ENCODE measurements at regions not wholly inside any gene's neighbourhood (a gene's known extent, or its start where the extent isn't known, plus 50 kb on each side); places are given as distances from the start of the nearest gene placed in this dataset.

DNA sequence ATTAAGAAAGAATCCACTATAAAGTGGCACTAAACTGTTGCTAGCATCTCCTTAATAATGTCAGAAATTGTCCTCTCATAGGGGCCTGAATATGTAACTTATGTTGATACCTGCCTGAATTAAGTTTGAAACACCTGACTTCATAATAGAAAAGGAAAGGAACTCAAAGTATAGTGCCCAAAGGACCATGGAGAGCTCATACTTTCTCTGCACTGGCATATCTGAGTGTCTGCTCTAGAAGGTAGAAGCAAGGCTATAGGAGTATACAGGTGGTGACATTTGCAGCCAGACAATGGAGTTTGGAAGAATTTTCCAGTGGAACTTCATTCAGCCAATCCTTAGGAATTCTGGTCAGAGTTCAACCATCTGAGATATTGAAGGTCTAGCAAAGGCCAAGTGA is 988.9 kb downstream of the RAB28 start:
- FAIRE-seq, result no peak
- intact Hi-C loops (cut with micrococcal nuclease) (no loop called here), in situ Hi-C loops (cut with MboI) (no loop called here)
- ChIA-PET CTCF (ENCODE audit: low intra/inter-chr PET ratio) (no interaction called here), POLR2A (no interaction called here)
- Histone ChIP-seq H3K4me1 (replicated peaks in 1 of 2; ENCODE audit: control insufficient read depth in 2 of 2, insufficient read depth in 2 of 2, low read length in 2 of 2) (no peaks in the 10 kb centered on the region), H3K9me3 (replicated peaks; ENCODE audit: control insufficient read depth, insufficient read depth, low read depth, low read length) (no peaks in the 10 kb centered on the region), H3K27ac (ENCODE audit: extremely low read depth, low read depth, low read length) (no peak overlapping the region), H3K79me2 (ENCODE audit: control insufficient read depth, insufficient read depth, low read length) (no peaks in the 10 kb centered on the region), H3K4me2 (ENCODE audit: insufficient read depth, low read length) (no peak overlapping the region), H3K9me1 (ENCODE audit: control insufficient read depth, insufficient read depth, low read length) (no peaks in the 10 kb centered on the region), H3K36me3 (ENCODE audit: control insufficient read depth, insufficient read depth, low read length) (no peaks in the 10 kb centered on the region), H3K27me3 (ENCODE audit: control insufficient read depth in 2 of 2, insufficient read depth in 2 of 2, low read length in 2 of 2) (no peaks in the 10 kb centered on the region), H4K20me1 (replicated peaks; ENCODE audit: control insufficient read depth, insufficient read depth, low read length) (no peaks in the 10 kb centered on the region), H2AFZ (ENCODE audit: low read depth, low read length) (no peak overlapping the region), H3K4me3 (no peak overlapping the region), H3K9ac (ENCODE audit: insufficient read depth in 1 of 2, low read depth in 2 of 2, low read length in 2 of 2) (no peak overlapping the region)
- DNase-seq (ENCODE audit: extremely low read depth in 1 of 4, low spot score in 3 of 4), result no peak
- no TSS peak for BruUV-seq (replicated peaks)
- ATAC-seq, result no peak
- TF ChIP-seq ARNT (IDR thresholded peaks at IDR 0.05) (no peak), ZNF830 (CRISPR knock-in tag; IDR thresholded peaks at IDR 0.05) (no peak), EGR1 (conservative IDR thresholded peaks at IDR 0.05) (no peak), ARHGAP35 (IDR thresholded peaks at IDR 0.05; ENCODE audit: partially characterized antibody) (no peak), ZNF217 (CRISPR knock-in tag; IDR thresholded peaks at IDR 0.05) (no peak), BRF1 (IDR thresholded peaks at IDR 0.05; ENCODE audit: borderline replicate concordance, extremely low read depth, insufficient read length) (no peak), ETV1 (tag; conservative IDR thresholded peaks at IDR 0.05; ENCODE audit: low read depth) (no peak), MEF2A (IDR thresholded peaks at IDR 0.05; ENCODE audit: control insufficient read depth, low read depth, low read length) (no peak), ZNF175 (CRISPR knock-in tag; IDR thresholded peaks at IDR 0.05; ENCODE audit: low read depth) (no peak), ZNF699 (CRISPR knock-in tag; IDR thresholded peaks at IDR 0.05; ENCODE audit: insufficient replicate concordance) (no peak), ZNF316 (IDR thresholded peaks at IDR 0.05) (no peak)
- TF ChIP-seq, protein P1, sequence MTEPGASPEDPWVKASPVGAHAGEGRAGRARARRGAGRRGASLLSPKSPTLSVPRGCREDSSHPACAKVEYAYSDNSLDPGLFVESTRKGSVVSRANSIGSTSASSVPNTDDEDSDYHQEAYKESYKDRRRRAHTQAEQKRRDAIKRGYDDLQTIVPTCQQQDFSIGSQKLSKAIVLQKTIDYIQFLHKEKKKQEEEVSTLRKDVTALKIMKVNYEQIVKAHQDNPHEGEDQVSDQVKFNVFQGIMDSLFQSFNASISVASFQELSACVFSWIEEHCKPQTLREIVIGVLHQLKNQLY (CRISPR knock-in tag; conservative IDR thresholded peaks at IDR 0.05), result no peak

Data from K562 (cell line).